OCI-LY3 (cell line): ENCODE measurements at regions not wholly inside any gene's neighbourhood (a gene's known extent, or its start where the extent isn't known, plus 50 kb on each side); places are given as distances from the start of the nearest gene placed in this dataset.

Experiments used
- CTCF ChIP-seq: fragments of 200-600, 300-600 bp; sonication (generic); IDR thresholded peaks from 2 replicates; pipeline ENCODE4 v1.5.1; 2014; ENCODE audit warnings: antibody characterized with exemption, low read length, low read depth
- EZH2phosphoT487 ChIP-seq: fragments of 200-600 bp; shearing (Covaris generic); IDR thresholded peaks from 2 replicates; pipeline ENCODE4 v1.6.1; 2018; ENCODE audit warnings: antibody characterized with exemption, mixed run types, low read depth

- no peak for TF ChIP-seq CTCF
- TF ChIP-seq EZH2phosphoT487: no peak
These were observed 115.6 kb upstream of the ITM2A start for GRCh38 chrX:79482686-79483085.
